ENCODE measurements at regions not wholly inside any gene's neighbourhood (a gene's known extent, or its start where the extent isn't known, plus 50 kb on each side); places are given as distances from the start of the nearest gene placed in this dataset.

DNA sequence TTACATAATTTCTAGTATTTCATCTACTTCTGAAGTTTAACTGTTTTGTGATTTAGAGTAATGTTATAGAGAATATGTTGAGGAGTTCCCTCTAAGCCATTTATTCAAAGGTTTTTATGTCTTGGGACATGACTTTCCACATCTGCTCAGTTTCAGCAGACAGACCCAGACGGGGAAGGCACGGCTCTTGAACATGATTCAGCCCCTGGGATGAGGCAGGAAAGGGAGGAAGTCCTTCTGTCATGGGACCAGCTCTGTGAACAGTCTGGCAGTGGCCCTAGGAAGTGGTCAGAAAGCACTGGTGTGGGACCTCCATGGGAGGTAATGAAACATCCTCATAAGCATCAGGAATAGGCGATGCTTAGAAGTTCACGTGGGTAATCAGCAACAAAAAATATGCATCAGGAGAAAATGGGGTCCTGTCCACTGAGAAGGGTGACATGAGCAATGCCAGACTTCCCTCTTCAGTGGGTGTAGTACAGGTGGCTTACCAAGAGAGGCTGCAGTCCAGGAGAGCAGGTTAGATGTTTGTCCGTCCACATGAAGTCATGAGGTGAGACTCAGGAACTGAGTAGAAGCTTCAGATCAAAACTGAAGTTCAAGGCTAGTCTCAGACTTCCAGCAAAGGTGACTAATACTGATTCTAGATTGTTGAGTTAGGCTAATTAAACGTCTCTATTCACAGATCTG lies 248.5 kb downstream of the IPO8 start:
- H3K36me3 ChIP-seq (ENCODE audit: insufficient read depth, low read length), result no peaks in the 10 kb centered on the region
- no peak overlapping the region for H3K4me3 ChIP-seq (ENCODE audit: low read length in 2 of 2)
- Mint-ChIP-seq H3K9me3 (peaks cover 0 to 17% (median 1%) of the 10 kb centered on the region in 8 donors), H3K4me3 (no peak overlapping the region), H3K27ac (no peak overlapping the region), H3K36me3 (no peaks in the 10 kb centered on the region), H3K27me3 (no peaks in the 10 kb centered on the region), H3K4me1 (no peaks in the 10 kb centered on the region)
- H3K27ac ChIP-seq (ENCODE audit: low read depth, low read length), result no peak overlapping the region
- H3K27me3 ChIP-seq (ENCODE audit: insufficient read depth, low read length), result no peaks in the 10 kb centered on the region
- POLR2A ChIA-PET (ENCODE audit: partially characterized antibody), result no interaction called here
- CTCF ChIA-PET (ENCODE audit: partially characterized antibody), result no interaction called here
- no peaks in the 10 kb centered on the region for H3K9me3 ChIP-seq (ENCODE audit: control insufficient read depth in 1 of 2, low read length in 2 of 2)
- no peaks in the 10 kb centered on the region for H3K4me1 ChIP-seq (ENCODE audit: insufficient read depth, low read length)
- intact Hi-C loops (cut with micrococcal nuclease), result no loop called here
- no peak for DNase-seq

DNA sequence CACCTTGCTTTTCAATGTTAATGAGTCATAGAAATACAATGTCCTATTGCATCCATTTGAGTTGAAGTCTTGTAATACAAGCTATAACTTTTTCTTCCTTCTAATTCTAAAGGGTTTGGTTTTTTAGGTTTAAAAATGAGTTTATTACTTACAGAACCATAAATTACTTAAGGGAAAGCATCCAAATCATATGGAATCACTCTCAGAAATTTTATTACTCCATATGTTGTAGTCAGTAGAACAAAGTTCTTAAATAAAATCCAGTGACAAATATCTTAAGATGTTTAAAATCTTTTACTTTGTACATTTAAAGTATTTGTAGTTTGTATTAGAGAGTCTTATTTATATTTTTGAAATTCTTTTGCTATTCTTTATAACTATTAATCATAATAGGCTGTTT lies 253.2 kb downstream of the IPO8 start:
- H3K36me3 Mint-ChIP-seq, result no peaks in the 10 kb centered on the region
- no peaks in the 10 kb centered on the region for H3K4me1 Mint-ChIP-seq
- Histone ChIP-seq H3K4me3 (ENCODE audit: low read length in 2 of 2) (no peak overlapping the region), H3K4me1 (ENCODE audit: insufficient read depth, low read length) (no peaks in the 10 kb centered on the region), H3K36me3 (ENCODE audit: insufficient read depth, low read length) (no peaks in the 10 kb centered on the region), H3K27me3 (ENCODE audit: insufficient read depth, low read length) (no peaks in the 10 kb centered on the region), H3K27ac (ENCODE audit: low read depth, low read length) (no peak overlapping the region), H3K9me3 (ENCODE audit: control insufficient read depth in 1 of 2, low read length in 2 of 2) (no peaks in the 10 kb centered on the region)
- peaks cover 0 to 5% of the 10 kb centered on the region in 2 donors for H3K27me3 Mint-ChIP-seq
- intact Hi-C loops (cut with micrococcal nuclease), result no loop called here
- no peak for DNase-seq
- no peak overlapping the region for H3K27ac Mint-ChIP-seq
- peaks cover 0 to 1% (median 0%) of the 10 kb centered on the region in 8 donors for H3K9me3 Mint-ChIP-seq
- H3K4me3 Mint-ChIP-seq, result no peak overlapping the region
- POLR2A ChIA-PET (ENCODE audit: partially characterized antibody), result no interaction called here
- CTCF ChIA-PET (ENCODE audit: partially characterized antibody), result no interaction called here

DNA sequence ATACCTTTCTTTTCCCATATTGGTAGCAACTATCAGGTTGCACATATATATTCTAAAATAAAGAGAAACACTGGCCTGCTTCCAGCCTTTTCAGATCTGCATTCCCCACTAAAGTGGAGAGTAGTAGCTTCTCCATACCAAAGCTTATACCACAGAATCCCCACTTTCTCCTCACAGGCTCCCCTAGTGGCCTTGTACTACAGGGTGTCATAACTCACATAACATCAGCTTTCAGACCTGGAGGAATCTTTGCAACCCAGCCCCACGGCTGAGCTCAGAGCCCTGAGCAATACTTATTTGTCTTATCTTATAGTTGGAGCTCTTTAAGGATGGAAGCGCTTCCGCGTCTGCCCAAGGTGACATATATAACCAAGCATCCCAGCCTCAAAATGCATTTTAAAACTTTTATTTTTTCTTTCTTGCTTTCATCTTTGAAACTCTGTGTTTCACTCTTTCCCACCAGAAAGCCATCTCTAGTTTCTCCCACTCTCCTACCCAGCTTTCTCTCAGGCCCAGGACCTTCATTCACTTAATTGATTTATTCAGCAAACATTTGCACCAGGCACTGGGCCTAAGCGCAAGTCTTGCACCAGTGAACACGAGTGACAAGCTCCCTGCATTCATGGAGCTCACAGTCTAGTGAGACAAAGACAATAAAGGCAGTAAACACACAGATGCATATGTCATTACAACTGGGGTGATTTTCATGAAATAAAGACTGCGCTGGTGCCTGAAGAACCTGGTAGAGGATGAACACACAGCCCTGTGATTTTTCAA lies 254.7 kb downstream of the IPO8 start:
- ChIA-PET CTCF (ENCODE audit: partially characterized antibody) (interaction anchor here (0.7 kb wide), 1 partner anchor 8 kb away, joined by 3 read pairs; no protein-coding TSS in a partner anchor), POLR2A (ENCODE audit: partially characterized antibody) (no interaction called here)
- H3K4me3 Mint-ChIP-seq, result no peak overlapping the region
- peaks cover 0 to 5% of the 10 kb centered on the region in 2 donors for H3K27me3 Mint-ChIP-seq
- H3K27ac Mint-ChIP-seq, result no peak overlapping the region
- H3K4me1 Mint-ChIP-seq, result no peaks in the 10 kb centered on the region
- Histone ChIP-seq H3K4me1 (ENCODE audit: insufficient read depth, low read length) (no peaks in the 10 kb centered on the region), H3K9me3 (ENCODE audit: control insufficient read depth in 1 of 2, low read length in 2 of 2) (no peaks in the 10 kb centered on the region), H3K4me3 (ENCODE audit: low read length in 2 of 2) (no peak overlapping the region), H3K27ac (ENCODE audit: low read depth, low read length) (no peak overlapping the region), H3K27me3 (ENCODE audit: insufficient read depth, low read length) (no peaks in the 10 kb centered on the region), H3K36me3 (ENCODE audit: insufficient read depth, low read length) (no peaks in the 10 kb centered on the region)
- peaks cover 0 to 5% (median 0%) of the 10 kb centered on the region in 8 donors for H3K9me3 Mint-ChIP-seq
- no peak for DNase-seq
- intact Hi-C loops (cut with micrococcal nuclease), result no loop called here
- no peaks in the 10 kb centered on the region for H3K36me3 Mint-ChIP-seq

GRCh38 chr12:30439201-30439600 lies 256.5 kb downstream of the IPO8 start:
- DNase-seq, result no peak
- H3K27me3 ChIP-seq (ENCODE audit: insufficient read depth, low read length), result no peaks in the 10 kb centered on the region
- Mint-ChIP-seq H3K9me3 (peaks cover 0 to 12% (median 0%) of the 10 kb centered on the region in 8 donors), H3K27ac (no peak overlapping the region), H3K4me3 (no peak overlapping the region), H3K4me1 (no peaks in the 10 kb centered on the region), H3K27me3 (peaks cover 0 to 5% of the 10 kb centered on the region in 2 donors), H3K36me3 (no peaks in the 10 kb centered on the region)
- H3K36me3 ChIP-seq (ENCODE audit: insufficient read depth, low read length), result no peaks in the 10 kb centered on the region
- no peaks in the 10 kb centered on the region for H3K9me3 ChIP-seq (ENCODE audit: control insufficient read depth in 1 of 2, low read length in 2 of 2)
- no peak overlapping the region for H3K27ac ChIP-seq (ENCODE audit: low read depth, low read length)
- no peaks in the 10 kb centered on the region for H3K4me1 ChIP-seq (ENCODE audit: insufficient read depth, low read length)
- ChIA-PET POLR2A (ENCODE audit: partially characterized antibody) (no interaction called here), CTCF (ENCODE audit: partially characterized antibody) (interaction anchor here (0.7 kb wide), 1 partner anchor 1186 kb away, joined by 3 read pairs; no protein-coding TSS in a partner anchor)
- H3K4me3 ChIP-seq (ENCODE audit: low read length in 2 of 2), result no peak overlapping the region
- intact Hi-C loops (cut with micrococcal nuclease), result no loop called here

- H3K27me3 ChIP-seq (ENCODE audit: insufficient read depth, low read length), result no peaks in the 10 kb centered on the region
- H3K27ac ChIP-seq (ENCODE audit: low read depth, low read length), result no peak overlapping the region
- no peak overlapping the region for H3K27ac Mint-ChIP-seq
- no peaks in the 10 kb centered on the region for H3K36me3 Mint-ChIP-seq
- H3K9me3 ChIP-seq (ENCODE audit: control insufficient read depth in 1 of 2, low read length in 2 of 2), result no peaks in the 10 kb centered on the region
- H3K9me3 Mint-ChIP-seq, result peaks cover 0 to 12% (median 0%) of the 10 kb centered on the region in 8 donors
- H3K36me3 ChIP-seq (ENCODE audit: insufficient read depth, low read length), result no peaks in the 10 kb centered on the region
- intact Hi-C loops (cut with micrococcal nuclease), result no loop called here
- no peak overlapping the region for H3K4me3 ChIP-seq (ENCODE audit: low read length in 2 of 2)
- CTCF ChIA-PET (ENCODE audit: partially characterized antibody), result no interaction called here
- H3K4me1 ChIP-seq (ENCODE audit: insufficient read depth, low read length), result no peaks in the 10 kb centered on the region
- no peaks in the 10 kb centered on the region for H3K4me1 Mint-ChIP-seq
- POLR2A ChIA-PET (ENCODE audit: partially characterized antibody), result no interaction called here
- peaks cover 0 to 5% of the 10 kb centered on the region in 2 donors for H3K27me3 Mint-ChIP-seq
- no peak for DNase-seq
- H3K4me3 Mint-ChIP-seq, result no peak overlapping the region
Observed at GRCh38 chr12:30438601-30439041, 257.0 kb downstream of the IPO8 start.

- H3K4me3 ChIP-seq (ENCODE audit: low read length in 2 of 2), result no peak overlapping the region
- no peaks in the 10 kb centered on the region for H3K36me3 ChIP-seq (ENCODE audit: insufficient read depth, low read length)
- H3K9me3 ChIP-seq (ENCODE audit: control insufficient read depth in 1 of 2, low read length in 2 of 2), result no peaks in the 10 kb centered on the region
- peaks cover 0 to 12% (median 0%) of the 10 kb centered on the region in 8 donors for H3K9me3 Mint-ChIP-seq
- H3K4me1 ChIP-seq (ENCODE audit: insufficient read depth, low read length), result no peaks in the 10 kb centered on the region
- H3K27me3 ChIP-seq (ENCODE audit: insufficient read depth, low read length), result no peaks in the 10 kb centered on the region
- POLR2A ChIA-PET (ENCODE audit: partially characterized antibody), result no interaction called here
- no peak for DNase-seq
- no peaks in the 10 kb centered on the region for H3K4me1 Mint-ChIP-seq
- H3K27ac Mint-ChIP-seq, result no peak overlapping the region
- H3K27me3 Mint-ChIP-seq, result peaks cover 0 to 5% of the 10 kb centered on the region in 2 donors
- no peaks in the 10 kb centered on the region for H3K36me3 Mint-ChIP-seq
- intact Hi-C loops (cut with micrococcal nuclease), result no loop called here
- CTCF ChIA-PET (ENCODE audit: partially characterized antibody), result no interaction called here
- H3K27ac ChIP-seq (ENCODE audit: low read depth, low read length), result no peak overlapping the region
- H3K4me3 Mint-ChIP-seq, result no peak overlapping the region
Observed at GRCh38 chr12:30437616-30438015, 258.1 kb downstream of the IPO8 start.

- Mint-ChIP-seq H3K4me1 (no peaks in the 10 kb centered on the region), H3K9me3 (peaks cover 0 to 11% (median 0%) of the 10 kb centered on the region in 8 donors), H3K27me3 (peaks cover 0 to 5% of the 10 kb centered on the region in 2 donors), H3K4me3 (no peak overlapping the region), H3K27ac (no peak overlapping the region), H3K36me3 (no peaks in the 10 kb centered on the region)
- Histone ChIP-seq H3K9me3 (ENCODE audit: control insufficient read depth in 1 of 2, low read length in 2 of 2) (no peaks in the 10 kb centered on the region), H3K4me1 (ENCODE audit: insufficient read depth, low read length) (no peaks in the 10 kb centered on the region), H3K27ac (ENCODE audit: low read depth, low read length) (no peak overlapping the region), H3K27me3 (ENCODE audit: insufficient read depth, low read length) (no peaks in the 10 kb centered on the region), H3K36me3 (ENCODE audit: insufficient read depth, low read length) (no peaks in the 10 kb centered on the region), H3K4me3 (ENCODE audit: low read length in 2 of 2) (no peak overlapping the region)
- intact Hi-C loops (cut with micrococcal nuclease), result no loop called here
- ChIA-PET POLR2A (ENCODE audit: partially characterized antibody) (no interaction called here), CTCF (ENCODE audit: partially characterized antibody) (no interaction called here)
- DNase-seq, result no peak
Observed at GRCh38 chr12:30437044-30437443, 258.6 kb downstream of the IPO8 start.
